Naive thymus-derived CD4-positive, alpha-beta T cell (primary cell): ENCODE measurements at regions not wholly inside any gene's neighbourhood (a gene's known extent, or its start where the extent isn't known, plus 50 kb on each side); places are given as distances from the start of the nearest gene placed in this dataset.

Source experiments
- ATAC-seq: fragments of 150-1000 bp; cut with Tn5 transposase; 2 replicates; pipeline ENCODE4 v1.10.0; 2021; ENCODE audit warnings: mild to moderate bottlenecking, moderate library complexity
- CTCF ChIA-PET: fragments of 350-600 bp; sonication (Branson Sonifier 250); formaldehyde crosslinking; loops from one replicate; lab custom pipeline; 2021; ENCODE audit warnings: antibody characterized with exemption; lab: Charles Lee
- POLR2A ChIA-PET: fragments of 350-600 bp; sonication (Branson Sonifier 250); formaldehyde crosslinking; loops from one replicate; lab custom pipeline; 2021; ENCODE audit warnings: antibody characterized with exemption, inconsistent platforms; lab: Charles Lee
- DNase-seq, 9 donors: peaks; one replicate each; pipeline versions ENCODE4 v3.0.0 to v3.0.0-alpha.2; 2020 to 2022; ENCODE audit warnings: mixed read lengths in 1 of 9
- H3K27ac ChIP-seq: one replicate; pipeline ENCODE4 v1.7.0; 2013; ENCODE audit warnings: mild to moderate bottlenecking, low read depth, low read length, moderate library complexity
- H3K27me3 ChIP-seq, 2 donors: one replicate each; pipeline ENCODE4 v1.7.0; 2013; ENCODE audit warnings: low read length in 2 of 2, mild to moderate bottlenecking in 2 of 2, moderate library complexity in 2 of 2; ENCODE audit not compliant: control insufficient read depth in 2 of 2, insufficient read depth in 2 of 2
- H3K36me3 ChIP-seq, 3 experiments: 1 replicate in 2 of 3; 2 replicates in 1 of 3; pipeline ENCODE4 v1.7.0; 2013; ENCODE audit warnings: low read length in 3 of 3, mild to moderate bottlenecking in 3 of 3, moderate library complexity in 1 of 3; ENCODE audit not compliant: insufficient read depth in 3 of 3, control insufficient read depth in 2 of 3
- H3K4me1 ChIP-seq, 2 donors: one replicate each; pipeline ENCODE4 v1.7.0; 2013; ENCODE audit warnings: low read length in 2 of 2, mild to moderate bottlenecking in 2 of 2, moderate library complexity in 1 of 2; ENCODE audit not compliant: control insufficient read depth in 2 of 2, insufficient read depth in 2 of 2
- H3K4me3 ChIP-seq: 2 replicates; pipeline ENCODE4 v1.7.0; 2013; ENCODE audit warnings: mild to moderate bottlenecking, low read length
- H3K9me3 ChIP-seq, 3 experiments: 1 replicate in 2 of 3; 2 replicates in 1 of 3; pipeline ENCODE4 v1.7.0; 2013; ENCODE audit warnings: low read length in 3 of 3; ENCODE audit not compliant: control insufficient read depth in 2 of 3
- H3K27ac Mint-ChIP-seq, 9 donors: one replicate each; pipeline ENCODE4 v1.8.0; 2020 to 2022; ENCODE audit warnings: mixed read lengths in 9 of 9, mild to moderate bottlenecking in 8 of 9, moderate library complexity in 5 of 9, inconsistent platforms in 2 of 9
- H3K27me3 Mint-ChIP-seq, 5 donors: one replicate each; pipeline ENCODE4 v1.8.0; 2021 to 2022; ENCODE audit warnings: mixed read lengths in 5 of 5, mild to moderate bottlenecking in 1 of 5
- H3K36me3 Mint-ChIP-seq, 5 donors: one replicate each; pipeline ENCODE4 v1.8.0; 2020 to 2022; ENCODE audit warnings: mixed read lengths in 5 of 5, mild to moderate bottlenecking in 3 of 5, inconsistent platforms in 1 of 5
- H3K4me1 Mint-ChIP-seq, 7 donors: one replicate each; pipeline ENCODE4 v1.8.0; 2020 to 2022; ENCODE audit warnings: mixed read lengths in 7 of 7, mild to moderate bottlenecking in 3 of 7, inconsistent platforms in 1 of 7
- H3K4me3 Mint-ChIP-seq, 10 donors: one replicate each; pipeline ENCODE4 v1.8.0; 2020 to 2022; ENCODE audit warnings: mild to moderate bottlenecking in 10 of 10, mixed read lengths in 10 of 10, moderate library complexity in 6 of 10, inconsistent platforms in 2 of 10
- H3K9me3 Mint-ChIP-seq, 11 donors: one replicate each; pipeline ENCODE4 v1.8.0; 2020 to 2022; ENCODE audit warnings: mixed read lengths in 11 of 11, mild to moderate bottlenecking in 4 of 11, inconsistent platforms in 1 of 11, moderate library complexity in 1 of 11
- intact Hi-C, 2 donors: fragments of 100-400 bp; cut with micrococcal nuclease; formaldehyde crosslinking; loops; one replicate each; pipeline ENCODE4 v1.15.1; 2023

DNA sequence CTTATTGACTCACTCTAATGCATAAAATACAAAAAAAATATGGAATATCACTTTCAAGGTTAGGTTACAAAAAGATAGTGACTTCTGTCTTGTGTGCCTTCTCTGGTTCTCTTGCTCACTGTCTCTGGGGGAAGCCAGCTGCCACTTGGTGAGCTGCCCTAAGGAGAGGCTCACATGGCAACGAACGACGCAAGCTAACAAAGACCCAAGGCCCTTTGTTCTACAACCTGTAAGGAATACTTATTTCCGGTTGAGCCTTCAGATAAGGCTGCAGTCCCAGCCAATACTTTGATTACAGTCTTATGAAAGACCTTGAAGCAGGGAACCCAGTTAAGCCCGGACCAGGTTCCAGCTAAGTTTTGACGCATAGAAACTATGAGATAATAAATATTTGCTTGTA is 242.4 kb upstream of the TBX3 start:
- ChIA-PET POLR2A (no interaction called here), CTCF (no interaction called here)
- no peaks in the 10 kb centered on the region for H3K4me1 Mint-ChIP-seq
- no peaks in the 10 kb centered on the region for H3K27me3 ChIP-seq
- no peaks in the 10 kb centered on the region for H3K9me3 ChIP-seq
- DNase-seq, result no peak
- no peak for ATAC-seq
- intact Hi-C loops, result no loop called here
- no peak overlapping the region for H3K27ac Mint-ChIP-seq
- no peak overlapping the region for H3K4me3 ChIP-seq
- peaks cover 0 to 30% (median 7%) of the 10 kb centered on the region in 11 donors for H3K9me3 Mint-ChIP-seq
- H3K27ac ChIP-seq, result no peak overlapping the region
- H3K27me3 Mint-ChIP-seq, result no peaks in the 10 kb centered on the region
- H3K4me1 ChIP-seq, result no peaks in the 10 kb centered on the region
- H3K36me3 Mint-ChIP-seq, result no peaks in the 10 kb centered on the region
- H3K36me3 ChIP-seq, result no peaks in the 10 kb centered on the region
- H3K4me3 Mint-ChIP-seq, result no peak overlapping the region

DNA sequence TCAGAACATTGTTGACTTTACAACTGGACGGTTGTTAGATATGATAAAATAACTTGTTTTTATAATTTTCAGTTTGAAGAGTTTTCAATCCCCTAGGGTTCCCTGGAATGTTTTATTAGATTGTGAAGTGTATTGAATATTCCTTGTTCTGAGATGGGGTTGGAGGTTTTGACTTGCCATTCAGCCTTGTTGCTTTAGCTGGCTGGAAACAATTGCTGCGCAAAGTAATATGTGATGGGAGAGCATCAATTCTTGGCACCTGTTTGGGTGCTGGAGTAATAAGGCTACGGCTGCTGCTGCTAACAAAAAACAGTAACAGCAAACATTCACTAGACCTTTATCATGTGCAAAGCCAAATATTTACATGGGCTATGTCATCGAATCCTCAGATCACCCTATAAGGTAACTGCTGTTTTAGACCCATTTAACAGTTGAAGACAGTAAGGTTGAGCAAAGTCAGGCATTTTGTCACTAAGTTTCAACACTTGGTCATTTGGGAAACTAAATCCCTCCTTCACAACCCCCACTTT is 241.0 kb upstream of the TBX3 start:
- Mint-ChIP-seq H3K4me3 (no peak overlapping the region), H3K27me3 (no peaks in the 10 kb centered on the region), H3K9me3 (peaks cover 0 to 22% (median 2%) of the 10 kb centered on the region in 11 donors), H3K36me3 (no peaks in the 10 kb centered on the region), H3K4me1 (no peaks in the 10 kb centered on the region), H3K27ac (no peak overlapping the region)
- ATAC-seq (no peak), DNase-seq (no peak)
- Histone ChIP-seq H3K9me3 (no peaks in the 10 kb centered on the region), H3K36me3 (no peaks in the 10 kb centered on the region), H3K4me1 (no peaks in the 10 kb centered on the region), H3K27me3 (no peaks in the 10 kb centered on the region), H3K4me3 (no peak overlapping the region), H3K27ac (no peak overlapping the region)
- POLR2A ChIA-PET, result no interaction called here
- intact Hi-C loops, result no loop called here
- CTCF ChIA-PET, result no interaction called here

DNA sequence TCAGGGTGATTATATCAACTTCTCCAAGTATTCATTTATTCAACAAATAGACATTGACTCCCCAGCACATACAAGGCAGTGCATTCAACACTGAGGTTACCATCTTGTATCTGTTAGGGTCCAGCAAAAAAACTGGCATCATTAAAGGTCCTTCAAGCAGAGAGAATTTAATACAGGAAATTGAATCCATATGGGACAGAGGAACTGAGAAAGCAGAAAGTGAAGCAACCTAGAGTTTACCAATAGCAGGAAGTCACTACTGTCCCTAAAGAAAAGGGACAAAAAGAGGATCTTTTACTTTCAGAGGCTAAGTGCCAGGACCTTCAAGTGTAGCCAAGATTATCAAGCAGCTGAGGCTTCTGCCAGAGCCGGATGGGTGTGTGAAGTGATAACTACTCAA is 237.8 kb upstream of the TBX3 start:
- Histone ChIP-seq H3K27me3 (no peaks in the 10 kb centered on the region), H3K36me3 (no peaks in the 10 kb centered on the region), H3K4me1 (no peaks in the 10 kb centered on the region), H3K9me3 (peaks cover 0 to 3% (median 0%) of the 10 kb centered on the region in 3 experiments), H3K4me3 (no peak overlapping the region), H3K27ac (no peak overlapping the region)
- no peak overlapping the region for H3K4me3 Mint-ChIP-seq
- H3K27me3 Mint-ChIP-seq, result no peaks in the 10 kb centered on the region
- POLR2A ChIA-PET, result no interaction called here
- intact Hi-C loops, result no loop called here
- DNase-seq (no peak), ATAC-seq (no peak)
- H3K36me3 Mint-ChIP-seq, result no peaks in the 10 kb centered on the region
- H3K4me1 Mint-ChIP-seq, result no peaks in the 10 kb centered on the region
- H3K27ac Mint-ChIP-seq, result no peak overlapping the region
- CTCF ChIA-PET, result no interaction called here
- peaks cover 0 to 18% (median 5%) of the 10 kb centered on the region in 11 donors for H3K9me3 Mint-ChIP-seq

DNA sequence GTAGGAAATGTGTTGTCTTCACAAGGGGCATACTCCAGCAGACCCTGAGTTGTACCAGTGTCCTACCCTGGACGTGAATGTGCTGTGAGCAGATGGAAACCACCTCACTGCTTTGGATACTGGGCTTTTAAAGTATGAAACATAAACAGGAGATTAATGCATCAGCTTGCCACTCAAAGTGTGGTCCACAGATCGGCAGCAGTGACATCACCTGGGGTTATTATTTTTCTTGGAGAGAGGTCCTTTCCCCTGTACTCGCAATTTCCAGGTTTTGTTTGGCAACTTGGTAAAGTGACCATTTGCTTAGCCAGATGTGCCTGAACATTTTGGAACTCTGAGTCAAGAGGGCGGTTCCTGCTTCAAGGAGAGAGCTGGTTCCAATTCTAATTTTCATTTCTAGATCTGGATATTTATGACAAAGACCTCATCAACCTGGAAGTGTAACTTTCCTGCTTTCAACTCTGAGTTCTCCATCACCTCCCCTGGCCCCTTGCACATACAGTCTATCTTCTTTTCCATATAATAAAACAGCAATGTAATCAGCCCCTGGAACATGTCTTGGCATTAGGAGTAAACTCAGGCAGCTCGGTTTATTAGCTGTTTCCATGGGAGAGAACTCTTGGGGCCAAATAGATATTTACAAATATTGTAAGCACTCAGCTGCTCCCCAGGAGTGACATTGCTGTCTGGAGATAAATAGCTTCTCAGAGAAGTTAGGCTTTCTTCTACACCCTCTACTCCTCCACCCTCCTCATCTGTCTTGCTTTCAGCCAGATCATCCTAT is 237.0 kb upstream of the TBX3 start:
- Histone ChIP-seq H3K9me3 (peaks cover 0 to 3% (median 0%) of the 10 kb centered on the region in 3 experiments), H3K4me1 (no peaks in the 10 kb centered on the region), H3K27ac (no peak overlapping the region), H3K36me3 (no peaks in the 10 kb centered on the region), H3K27me3 (no peaks in the 10 kb centered on the region), H3K4me3 (no peak overlapping the region)
- DNase-seq (no peak), ATAC-seq (no peak)
- intact Hi-C loops, result no loop called here
- no peaks in the 10 kb centered on the region for H3K27me3 Mint-ChIP-seq
- peaks cover 0 to 16% (median 5%) of the 10 kb centered on the region in 11 donors for H3K9me3 Mint-ChIP-seq
- POLR2A ChIA-PET, result no interaction called here
- CTCF ChIA-PET, result no interaction called here
- no peaks in the 10 kb centered on the region for H3K4me1 Mint-ChIP-seq
- no peak overlapping the region for H3K4me3 Mint-ChIP-seq
- no peaks in the 10 kb centered on the region for H3K36me3 Mint-ChIP-seq
- no peak overlapping the region for H3K27ac Mint-ChIP-seq

DNA sequence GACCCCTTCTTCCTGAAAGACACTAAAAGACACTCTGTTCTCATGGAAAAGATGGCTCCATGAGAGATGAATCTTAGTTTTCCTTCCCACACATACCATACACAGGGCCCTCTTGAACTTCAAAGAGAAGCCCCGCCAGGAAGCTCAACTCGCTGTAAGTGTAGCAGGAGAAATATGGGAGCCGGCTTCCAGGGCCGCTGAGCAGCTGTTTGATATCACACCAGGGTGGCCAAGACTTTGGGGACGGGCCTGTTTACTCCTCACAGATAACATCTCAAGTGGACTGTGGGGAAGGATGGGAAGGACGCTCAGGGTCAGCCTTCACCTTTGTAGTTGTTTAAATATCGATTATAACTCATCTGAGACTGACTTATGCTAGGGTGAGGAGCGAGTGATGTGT is 235.5 kb upstream of the TBX3 start:
- DNase-seq (no peak), ATAC-seq (no peak)
- Histone ChIP-seq H3K9me3 (peaks cover 0 to 3% (median 0%) of the 10 kb centered on the region in 3 experiments), H3K27ac (no peak overlapping the region), H3K4me3 (no peak overlapping the region), H3K36me3 (no peaks in the 10 kb centered on the region), H3K27me3 (no peaks in the 10 kb centered on the region), H3K4me1 (no peaks in the 10 kb centered on the region)
- intact Hi-C loops, result no loop called here
- peaks cover 0 to 13% (median 5%) of the 10 kb centered on the region in 11 donors for H3K9me3 Mint-ChIP-seq
- no peak overlapping the region for H3K4me3 Mint-ChIP-seq
- no peaks in the 10 kb centered on the region for H3K36me3 Mint-ChIP-seq
- H3K4me1 Mint-ChIP-seq, result no peaks in the 10 kb centered on the region
- no peak overlapping the region for H3K27ac Mint-ChIP-seq
- ChIA-PET POLR2A (no interaction called here), CTCF (no interaction called here)
- no peaks in the 10 kb centered on the region for H3K27me3 Mint-ChIP-seq

DNA sequence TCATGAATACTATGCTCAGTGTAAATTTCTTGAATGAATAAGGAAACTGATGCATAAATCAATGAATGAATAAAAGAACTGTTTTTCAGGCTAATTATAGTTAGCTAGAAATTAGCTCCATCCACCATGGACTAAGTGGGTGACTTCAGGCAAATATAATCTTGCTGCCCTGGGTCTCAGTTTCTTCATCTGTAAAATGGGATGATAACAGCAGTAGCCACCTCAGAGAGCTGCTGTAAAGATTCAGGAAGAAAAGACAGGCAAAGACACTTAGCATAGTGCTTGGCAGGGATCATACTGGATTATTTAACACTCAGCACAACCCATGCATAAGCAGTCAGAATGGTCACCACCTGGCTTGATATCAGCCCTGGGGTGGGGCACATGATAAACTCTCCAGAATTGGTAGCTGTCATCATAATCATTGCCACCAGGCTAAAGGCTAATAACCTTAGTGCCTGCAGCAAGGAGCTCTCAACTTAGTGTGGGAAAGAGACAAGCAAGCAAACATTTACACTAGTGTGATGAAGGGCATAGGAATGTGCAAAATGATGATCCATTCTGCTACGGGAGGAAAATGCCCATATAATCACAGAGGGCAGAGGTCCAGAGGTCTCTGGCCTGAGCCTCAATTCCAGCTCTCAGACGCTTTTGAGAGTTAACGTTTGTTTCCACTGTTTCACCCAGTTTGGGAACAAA is 234.7 kb upstream of the TBX3 start:
- Histone ChIP-seq H3K36me3 (no peaks in the 10 kb centered on the region), H3K27ac (no peak overlapping the region), H3K4me1 (no peaks in the 10 kb centered on the region), H3K27me3 (no peaks in the 10 kb centered on the region), H3K4me3 (no peak overlapping the region), H3K9me3 (peaks cover 0 to 3% (median 0%) of the 10 kb centered on the region in 3 experiments)
- DNase-seq (no peak), ATAC-seq (no peak)
- Mint-ChIP-seq H3K4me3 (no peak overlapping the region), H3K9me3 (peaks cover 0 to 13% (median 5%) of the 10 kb centered on the region in 11 donors), H3K36me3 (no peaks in the 10 kb centered on the region), H3K27me3 (no peaks in the 10 kb centered on the region), H3K27ac (no peak overlapping the region), H3K4me1 (no peaks in the 10 kb centered on the region)
- ChIA-PET CTCF (no interaction called here), POLR2A (no interaction called here)
- intact Hi-C loops, result no loop called here
